ENCODE measurements at regions not wholly inside any gene's neighbourhood (a gene's known extent, or its start where the extent isn't known, plus 50 kb on each side); places are given as distances from the start of the nearest gene placed in this dataset.

- DNase-seq (ENCODE audit: low spot score), result no peak
Observed at GRCh38 chr16:11440657-11441012, 95.4 kb downstream of the RMI2 start.

GRCh38 chr16:11445486-11445885 is 100.2 kb downstream of the RMI2 start:
- DNase-seq (ENCODE audit: low spot score), result no peak

GRCh38 chr16:11446566-11447119 is 101.4 kb downstream of the RMI2 start:
- no peak for DNase-seq (ENCODE audit: low spot score)

- no peak for DNase-seq (ENCODE audit: low spot score)
Observed at GRCh38 chr16:11447272-11447671, 102.0 kb downstream of the RMI2 start.

GRCh38 chr16:11447836-11448235 is 102.6 kb downstream of the RMI2 start:
- DNase-seq (ENCODE audit: low spot score), result no peak

GRCh38 chr16:11448796-11449416 is 103.6 kb downstream of the RMI2 start:
- no peak for DNase-seq (ENCODE audit: low spot score)

GRCh38 chr16:11449716-11450115 is 104.5 kb downstream of the RMI2 start:
- DNase-seq (ENCODE audit: low spot score), result no peak

- DNase-seq (ENCODE audit: low spot score), result peak; percentile 34
Observed at GRCh38 chr16:11450136-11450535, 104.9 kb downstream of the RMI2 start.

- no peak for DNase-seq (ENCODE audit: low spot score)
Observed at GRCh38 chr16:11452298-11452697, 107.0 kb downstream of the RMI2 start.

- no peak for DNase-seq (ENCODE audit: low spot score)
Observed at GRCh38 chr16:11452746-11453389, 107.6 kb downstream of the RMI2 start.

GRCh38 chr16:11456741-11457140 is 111.5 kb downstream of the RMI2 start:
- DNase-seq (ENCODE audit: low spot score), result no peak

- DNase-seq (ENCODE audit: low spot score), result peak; percentile 22
Observed at GRCh38 chr16:11459722-11460121, 114.5 kb downstream of the RMI2 start.

GRCh38 chr16:11460820-11461594 is 115.7 kb downstream of the RMI2 start:
- no peak for DNase-seq (ENCODE audit: low spot score)

GRCh38 chr16:11461595-11461990 is 116.3 kb downstream of the RMI2 start:
- no peak for DNase-seq (ENCODE audit: low spot score)

GRCh38 chr16:11462036-11462435 is 116.8 kb downstream of the RMI2 start:
- DNase-seq (ENCODE audit: low spot score), result no peak

GRCh38 chr16:11462861-11463260 is 117.6 kb downstream of the RMI2 start:
- no peak for DNase-seq (ENCODE audit: low spot score)

GRCh38 chr16:11464241-11464640 is 119.0 kb downstream of the RMI2 start:
- DNase-seq (ENCODE audit: low spot score), result no peak

GRCh38 chr16:11465675-11466074 is 120.4 kb downstream of the RMI2 start:
- DNase-seq (ENCODE audit: low spot score), result no peak

GRCh38 chr16:11470676-11471415 is 115.9 kb downstream of the LITAF start:
- no peak for DNase-seq (ENCODE audit: low spot score)

GRCh38 chr16:11471548-11471947 is 115.2 kb downstream of the LITAF start:
- DNase-seq (ENCODE audit: low spot score), result no peak

GRCh38 chr16:11472410-11472809 is 114.3 kb downstream of the LITAF start:
- DNase-seq (ENCODE audit: low spot score), result no peak

GRCh38 chr16:11472851-11473250 is 113.9 kb downstream of the LITAF start:
- DNase-seq (ENCODE audit: low spot score), result no peak
